ENCODE measurements at regions not wholly inside any gene's neighbourhood (a gene's known extent, or its start where the extent isn't known, plus 50 kb on each side); places are given as distances from the start of the nearest gene placed in this dataset.

GRCh38 chr12:75900781-75901254, 130.8 kb downstream of the PHLDA1 start:
- no peak overlapping the region for H3K27ac ChIP-seq (ENCODE audit: extremely low read depth, low read depth, low read length)
- no peak for FAIRE-seq
- no peaks in the 10 kb centered on the region for H3K9me3 ChIP-seq (replicated peaks; ENCODE audit: control insufficient read depth, insufficient read depth, low read depth, low read length)
- H4K20me1 ChIP-seq (replicated peaks; ENCODE audit: control insufficient read depth, insufficient read depth, low read length) = no peaks in the 10 kb centered on the region
- H3K4me1 ChIP-seq (replicated peaks in 1 of 2; ENCODE audit: control insufficient read depth in 2 of 2, insufficient read depth in 2 of 2, low read length in 2 of 2) = no peaks in the 10 kb centered on the region
- no peak overlapping the region for H3K4me2 ChIP-seq (ENCODE audit: insufficient read depth, low read length)
- intact Hi-C loops (cut with micrococcal nuclease) = no loop called here
- H3K4me3 ChIP-seq = no peak overlapping the region
- ATAC-seq = no peak
- BruUV-seq (replicated peaks) = no TSS peak
- no peak for DNase-seq (ENCODE audit: extremely low read depth in 1 of 4, low spot score in 3 of 4)
- H2AFZ ChIP-seq (ENCODE audit: low read depth, low read length) = no peak overlapping the region
- CTCF ChIA-PET (ENCODE audit: low intra/inter-chr PET ratio) = no interaction called here
- no peaks in the 10 kb centered on the region for H3K36me3 ChIP-seq (ENCODE audit: control insufficient read depth, insufficient read depth, low read length)
- in situ Hi-C loops (cut with MboI) = no loop called here
- POLR2A ChIA-PET = interaction anchor here (0.7 kb wide), 1 partner anchor 910 kb away, joined by 3 read pairs; no protein-coding TSS in a partner anchor
- H3K9ac ChIP-seq (ENCODE audit: insufficient read depth in 1 of 2, low read depth in 2 of 2, low read length in 2 of 2) = no peak overlapping the region
- H3K27me3 ChIP-seq (ENCODE audit: control insufficient read depth in 2 of 2, insufficient read depth in 2 of 2, low read length in 2 of 2) = no peaks in the 10 kb centered on the region
- H3K79me2 ChIP-seq (ENCODE audit: control insufficient read depth, insufficient read depth, low read length) = no peaks in the 10 kb centered on the region
- no peaks in the 10 kb centered on the region for H3K9me1 ChIP-seq (ENCODE audit: control insufficient read depth, insufficient read depth, low read length)
- WGBS (ENCODE audit: insufficient coverage, low coverage, missing lambda C conversion rate) = 42% methylated on average over 11 of the region's 11 CpGs
- TF ChIP-seq ZMIZ1 (IDR thresholded peaks at IDR 0.05; ENCODE audit: low read depth in 2 of 2, low read length in 2 of 2) (no peak), ZNF197 (CRISPR knock-in tag; IDR thresholded peaks at IDR 0.05; ENCODE audit: low read depth) (no peak), ZC3H4 (CRISPR knock-in tag; IDR thresholded peaks at IDR 0.05; ENCODE audit: borderline replicate concordance) (no peak), MYNN (IDR thresholded peaks at IDR 0.05) (no peak), MYNN (CRISPR knock-in tag; IDR thresholded peaks at IDR 0.05) (no peak), SMARCA4 (IDR thresholded peaks at IDR 0.05) (no peak), NKRF (IDR thresholded peaks at IDR 0.05; ENCODE audit: borderline replicate concordance) (no peak), ZSCAN29 (IDR thresholded peaks at IDR 0.05) (no peak), ZNF165 (CRISPR knock-in tag; IDR thresholded peaks at IDR 0.05; ENCODE audit: borderline replicate concordance) (no peak), SP2 (IDR thresholded peaks at IDR 0.05; ENCODE audit: extremely low read depth, low read depth, low read length, poor library complexity, severe bottlenecking) (no peak), MTF1 (CRISPR knock-in tag; IDR thresholded peaks at IDR 0.05; ENCODE audit: borderline replicate concordance) (no peak), E2F6 (IDR thresholded peaks at IDR 0.05; ENCODE audit: borderline replicate concordance in 1 of 2, extremely low read depth in 1 of 2, insufficient read depth in 1 of 2, insufficient read length in 1 of 2, low read depth in 1 of 2, low read length in 1 of 2, poor library complexity in 1 of 2, severe bottlenecking in 1 of 2) (no peak), GABPA (tag; conservative IDR thresholded peaks at IDR 0.05; ENCODE audit: low read depth) (no peak), TBL1XR1 (IDR thresholded peaks at IDR 0.05; ENCODE audit: low read length in 2 of 2) (no peak), NCOA6 (IDR thresholded peaks at IDR 0.05) (no peak)
